Neural progenitor cell (in vitro differentiated cells): ENCODE measurements at regions not wholly inside any gene's neighbourhood (a gene's known extent, or its start where the extent isn't known, plus 50 kb on each side); places are given as distances from the start of the nearest gene placed in this dataset.

Experiments used
- DNase-seq: peaks from one replicate; pipeline ENCODE4 v3.0.0-alpha.2; 2016; ENCODE audit warnings: low spot score
- H2AFZ ChIP-seq: fragments of 200-600 bp; sonication (generic); replicated peaks from 2 replicates; pipeline ENCODE4 v1.6.1; 2016; ENCODE audit warnings: antibody characterized with exemption
- H3F3A ChIP-seq: fragments of 200-600 bp; sonication (generic); 2 replicates; pipeline ENCODE4 v1.6.1; 2016; ENCODE audit warnings: antibody characterized with exemption, low read depth
- H3K27ac ChIP-seq: fragments of 200-600 bp; sonication (generic); 2 replicates; pipeline ENCODE4 v1.5.1; 2016; ENCODE audit warnings: mild to moderate bottlenecking
- H3K27me3 ChIP-seq: fragments of 200-600 bp; sonication (generic); 2 replicates; pipeline ENCODE4 v1.6.1; 2016; ENCODE audit warnings: mild to moderate bottlenecking, moderate library complexity
- H3K36me3 ChIP-seq: fragments of 200-600 bp; sonication (generic); 2 replicates; pipeline ENCODE4 v1.5.1; 2016
- H3K4me1 ChIP-seq: fragments of 200-600 bp; sonication (generic); 2 replicates; pipeline ENCODE4 v1.6.1; 2016; ENCODE audit warnings: mixed run types
- H3K4me2 ChIP-seq: fragments of 200-600 bp; sonication (generic); 2 replicates; pipeline ENCODE4 v1.6.1; 2016
- H3K4me3 ChIP-seq: fragments of 200-600 bp; sonication (generic); 2 replicates; pipeline ENCODE4 v1.5.1; 2016
- H3K79me2 ChIP-seq: fragments of 200-600 bp; sonication (generic); 2 replicates; pipeline ENCODE4 v1.6.1; 2016; ENCODE audit warnings: low read depth
- H3K9ac ChIP-seq: fragments of 200-600 bp; sonication (generic); 2 replicates; pipeline ENCODE4 v1.6.1; 2016
- H3K9me3 ChIP-seq: fragments of 200-600 bp; sonication (generic); 2 replicates; pipeline ENCODE4 v1.5.1; 2016; ENCODE audit warnings: low read depth
- H4K20me1 ChIP-seq: fragments of 200-600 bp; sonication (generic); 2 replicates; pipeline ENCODE4 v1.6.1; 2016; ENCODE audit warnings: low read depth
- H3K27ac Mint-ChIP-seq: 3 replicates; pipeline ENCODE4 v1.8.0; 2021; ENCODE audit warnings: mixed read lengths
- H3K27me3 Mint-ChIP-seq: 2 replicates; pipeline ENCODE4 v1.8.0; 2022; ENCODE audit warnings: low read depth, mild to moderate bottlenecking, inconsistent platforms, moderate library complexity, mixed read lengths; ENCODE audit not compliant: insufficient read depth
- H3K36me3 Mint-ChIP-seq: 3 replicates; pipeline ENCODE4 v1.8.0; 2021; ENCODE audit warnings: mixed read lengths
- H3K4me1 Mint-ChIP-seq: 3 replicates; pipeline ENCODE4 v1.8.0; 2021; ENCODE audit warnings: mixed read lengths
- H3K4me3 Mint-ChIP-seq: 3 replicates; pipeline ENCODE4 v1.8.0; 2021; ENCODE audit warnings: mild to moderate bottlenecking, moderate library complexity, mixed read lengths
- H3K9me3 Mint-ChIP-seq: 3 replicates; pipeline ENCODE4 v1.8.0; 2020; ENCODE audit warnings: mixed read lengths
- EZH2 ChIP-seq: fragments of 200-600 bp; sonication (generic); IDR thresholded peaks from 2 replicates; pipeline ENCODE4 v1.6.1; 2017; ENCODE audit warnings: antibody characterized with exemption, mild to moderate bottlenecking, moderate library complexity
- EZH2phosphoT487 ChIP-seq: fragments of 200-600 bp; sonication (generic); IDR thresholded peaks from 2 replicates; pipeline ENCODE4 v1.6.1; 2017; ENCODE audit warnings: antibody characterized with exemption
- TF ChIP-seq, protein P1 (sequence below): fragments of 200-600 bp; sonication (generic); IDR thresholded peaks from 2 replicates; pipeline ENCODE4 v1.5.1; 2017; ENCODE audit warnings: antibody characterized with exemption, mild to moderate bottlenecking

DNA sequence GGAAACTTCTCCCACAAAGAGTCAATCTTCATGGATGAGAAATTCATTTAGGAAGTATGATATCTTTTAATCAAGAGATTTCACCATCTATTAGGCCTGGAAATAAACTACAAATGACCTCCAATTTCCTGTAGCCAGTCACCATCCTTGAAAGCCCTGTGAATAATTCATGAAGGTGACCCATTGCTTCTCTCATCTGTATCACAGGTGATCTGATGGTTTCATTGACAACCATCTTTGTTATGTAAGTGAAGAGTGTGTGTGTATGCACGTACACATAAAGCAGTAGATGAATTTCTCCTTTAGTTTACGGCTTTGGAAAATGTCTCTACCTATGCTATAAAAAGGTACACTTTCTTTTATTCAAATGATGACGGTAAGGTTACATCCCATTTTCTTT lies 644.1 kb upstream of the KLF4 start:
- Histone ChIP-seq H4K20me1 (no peaks in the 10 kb centered on the region), H3K4me3 (no peak overlapping the region), H3K27me3 (no peaks in the 10 kb centered on the region), H3K9me3 (no peaks in the 10 kb centered on the region), H3K27ac (no peak overlapping the region), H2AFZ (no peak overlapping the region), H3K4me2 (no peak overlapping the region), H3K9ac (no peak overlapping the region), H3F3A (no peaks in the 10 kb centered on the region), H3K4me1 (no peaks in the 10 kb centered on the region), H3K36me3 (no peaks in the 10 kb centered on the region), H3K79me2 (no peaks in the 10 kb centered on the region)
- TF ChIP-seq, protein P1, sequence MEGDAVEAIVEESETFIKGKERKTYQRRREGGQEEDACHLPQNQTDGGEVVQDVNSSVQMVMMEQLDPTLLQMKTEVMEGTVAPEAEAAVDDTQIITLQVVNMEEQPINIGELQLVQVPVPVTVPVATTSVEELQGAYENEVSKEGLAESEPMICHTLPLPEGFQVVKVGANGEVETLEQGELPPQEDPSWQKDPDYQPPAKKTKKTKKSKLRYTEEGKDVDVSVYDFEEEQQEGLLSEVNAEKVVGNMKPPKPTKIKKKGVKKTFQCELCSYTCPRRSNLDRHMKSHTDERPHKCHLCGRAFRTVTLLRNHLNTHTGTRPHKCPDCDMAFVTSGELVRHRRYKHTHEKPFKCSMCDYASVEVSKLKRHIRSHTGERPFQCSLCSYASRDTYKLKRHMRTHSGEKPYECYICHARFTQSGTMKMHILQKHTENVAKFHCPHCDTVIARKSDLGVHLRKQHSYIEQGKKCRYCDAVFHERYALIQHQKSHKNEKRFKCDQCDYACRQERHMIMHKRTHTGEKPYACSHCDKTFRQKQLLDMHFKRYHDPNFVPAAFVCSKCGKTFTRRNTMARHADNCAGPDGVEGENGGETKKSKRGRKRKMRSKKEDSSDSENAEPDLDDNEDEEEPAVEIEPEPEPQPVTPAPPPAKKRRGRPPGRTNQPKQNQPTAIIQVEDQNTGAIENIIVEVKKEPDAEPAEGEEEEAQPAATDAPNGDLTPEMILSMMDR, result no peak
- Mint-ChIP-seq H3K36me3 (no peaks in the 10 kb centered on the region), H3K27ac (no peak overlapping the region), H3K4me1 (no peaks in the 10 kb centered on the region), H3K27me3 (no peaks in the 10 kb centered on the region), H3K4me3 (no peak overlapping the region), H3K9me3 (peaks cover 2% of the 10 kb centered on the region)
- no peak for DNase-seq

DNA sequence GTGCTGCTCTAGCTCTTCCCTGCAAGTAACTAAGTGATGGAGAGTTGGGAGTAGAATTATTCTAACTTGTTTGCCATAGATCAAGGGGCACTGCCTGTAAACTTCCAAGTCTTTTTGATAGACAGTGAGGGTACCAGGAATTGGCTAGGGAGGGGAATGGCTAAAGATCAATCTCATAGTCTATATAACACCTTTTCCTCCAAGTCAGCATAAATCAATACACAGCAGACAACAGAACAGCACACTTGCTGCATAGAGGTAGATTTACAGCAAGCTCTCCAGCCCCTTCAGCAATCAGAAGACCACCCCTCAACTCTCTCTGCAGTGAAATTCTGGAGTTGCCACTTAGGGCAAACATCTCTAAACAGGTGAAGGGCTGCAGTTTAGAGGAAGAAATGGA lies 643.5 kb upstream of the KLF4 start:
- Mint-ChIP-seq H3K9me3 (peaks cover 2% of the 10 kb centered on the region), H3K4me3 (no peak overlapping the region)
- TF ChIP-seq EZH2phosphoT487 (no peak), EZH2 (no peak)
- TF ChIP-seq, protein P1, result no peak

DNA sequence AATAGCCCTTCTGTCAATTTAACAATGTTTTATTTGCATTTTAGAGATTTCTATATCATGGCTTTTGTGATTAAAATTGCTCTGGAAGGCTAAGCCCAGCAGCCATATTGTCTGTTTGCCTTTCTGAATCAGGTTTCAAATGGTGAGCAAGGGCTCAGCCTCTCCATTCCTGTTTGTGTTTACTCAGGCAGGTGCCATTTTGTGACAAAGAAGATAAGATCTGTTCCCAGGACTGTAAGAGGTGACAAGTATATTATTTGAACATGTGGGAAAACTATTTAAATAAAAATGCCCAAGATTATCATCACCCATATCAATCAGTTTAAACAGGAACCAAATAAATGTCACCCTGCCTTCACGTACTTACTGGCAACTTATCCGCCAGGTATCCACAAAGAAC lies 641.3 kb upstream of the KLF4 start:
- no peak overlapping the region for H3K27ac ChIP-seq
- H3K27me3 ChIP-seq, result no peaks in the 10 kb centered on the region
- no peak overlapping the region for H3K27ac Mint-ChIP-seq
- no peak overlapping the region for H3K4me2 ChIP-seq
- no peaks in the 10 kb centered on the region for H3K27me3 Mint-ChIP-seq
- H4K20me1 ChIP-seq, result no peaks in the 10 kb centered on the region
- peaks cover 2% of the 10 kb centered on the region for H3K9me3 Mint-ChIP-seq
- H3K4me3 ChIP-seq, result no peak overlapping the region
- no peak for TF ChIP-seq EZH2
- TF ChIP-seq, protein P1, result no peak
- no peak for TF ChIP-seq EZH2phosphoT487
- H3K4me3 Mint-ChIP-seq, result no peak overlapping the region
- no peaks in the 10 kb centered on the region for H3K36me3 Mint-ChIP-seq
- no peaks in the 10 kb centered on the region for H3K9me3 ChIP-seq
- no peaks in the 10 kb centered on the region for H3K4me1 Mint-ChIP-seq
- peak overlapping the region; percentile 50 for H2AFZ ChIP-seq
- no peaks in the 10 kb centered on the region for H3F3A ChIP-seq
- H3K79me2 ChIP-seq, result no peaks in the 10 kb centered on the region
- no peak overlapping the region for H3K9ac ChIP-seq
- no peaks in the 10 kb centered on the region for H3K36me3 ChIP-seq
- no peak for DNase-seq
- no peaks in the 10 kb centered on the region for H3K4me1 ChIP-seq

More for the DNA sequence above, 643.5 kb upstream of the KLF4 start:
- Histone ChIP-seq H3K4me3 (no peak overlapping the region), H2AFZ (no peak overlapping the region), H3F3A (no peaks in the 10 kb centered on the region), H3K79me2 (no peaks in the 10 kb centered on the region), H3K9me3 (no peaks in the 10 kb centered on the region), H3K9ac (no peak overlapping the region), H3K4me1 (no peaks in the 10 kb centered on the region), H3K4me2 (no peak overlapping the region), H4K20me1 (no peaks in the 10 kb centered on the region), H3K36me3 (no peaks in the 10 kb centered on the region), H3K27ac (no peak overlapping the region), H3K27me3 (no peaks in the 10 kb centered on the region)
- Mint-ChIP-seq H3K36me3 (no peaks in the 10 kb centered on the region), H3K27ac (no peak overlapping the region), H3K4me1 (no peaks in the 10 kb centered on the region), H3K27me3 (no peaks in the 10 kb centered on the region)
- no peak for DNase-seq

DNA sequence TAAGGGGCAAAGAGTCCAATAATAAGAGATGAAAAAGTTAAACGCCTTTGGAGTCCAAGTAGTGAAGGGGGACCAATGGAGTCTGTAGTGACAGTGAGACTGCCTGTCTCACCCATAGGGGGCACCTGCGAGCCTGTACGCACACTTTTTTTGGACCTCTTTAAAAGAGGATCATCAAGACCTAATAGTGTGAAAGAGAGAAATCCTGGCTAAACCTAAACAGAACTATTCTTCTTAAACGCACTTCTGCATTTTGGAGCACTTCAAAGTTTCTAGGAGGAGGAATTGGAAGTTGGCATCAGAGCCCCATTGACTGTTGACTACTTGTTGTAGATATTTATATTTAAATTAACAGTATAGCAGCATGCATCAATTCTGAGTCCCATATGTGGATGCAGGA lies 636.1 kb upstream of the KLF4 start:
- H3K27me3 Mint-ChIP-seq, result no peaks in the 10 kb centered on the region
- H3K27ac ChIP-seq, result no peak overlapping the region
- no peak overlapping the region for H2AFZ ChIP-seq
- H3K79me2 ChIP-seq, result no peaks in the 10 kb centered on the region
- no peaks in the 10 kb centered on the region for H3K27me3 ChIP-seq
- TF ChIP-seq EZH2, result no peak
- TF ChIP-seq, protein P1, result peak; percentile 51
- H3K4me2 ChIP-seq, result no peak overlapping the region
- DNase-seq, result peak; percentile 21
- peaks cover 16% of the 10 kb centered on the region for H3K9me3 Mint-ChIP-seq
- H3K27ac Mint-ChIP-seq, result no peak overlapping the region
- H3K9me3 ChIP-seq, result no peaks in the 10 kb centered on the region
- no peak overlapping the region for H3K4me3 ChIP-seq
- no peak overlapping the region for H3K9ac ChIP-seq
- no peaks in the 10 kb centered on the region for H3K36me3 ChIP-seq
- no peak overlapping the region for H3K4me3 Mint-ChIP-seq
- H3F3A ChIP-seq, result no peaks in the 10 kb centered on the region
- H3K4me1 ChIP-seq, result no peaks in the 10 kb centered on the region
- H3K36me3 Mint-ChIP-seq, result no peaks in the 10 kb centered on the region
- H4K20me1 ChIP-seq, result no peaks in the 10 kb centered on the region
- H3K4me1 Mint-ChIP-seq, result no peaks in the 10 kb centered on the region
